ENCODE measurements at regions not wholly inside any gene's neighbourhood (a gene's known extent, or its start where the extent isn't known, plus 50 kb on each side); places are given as distances from the start of the nearest gene placed in this dataset.
"Not testable (repeated sequence)": the region's sequence is repeated elsewhere in the genome, so short reads cannot be mapped to it uniquely, and the experiment has no call there.

DNA sequence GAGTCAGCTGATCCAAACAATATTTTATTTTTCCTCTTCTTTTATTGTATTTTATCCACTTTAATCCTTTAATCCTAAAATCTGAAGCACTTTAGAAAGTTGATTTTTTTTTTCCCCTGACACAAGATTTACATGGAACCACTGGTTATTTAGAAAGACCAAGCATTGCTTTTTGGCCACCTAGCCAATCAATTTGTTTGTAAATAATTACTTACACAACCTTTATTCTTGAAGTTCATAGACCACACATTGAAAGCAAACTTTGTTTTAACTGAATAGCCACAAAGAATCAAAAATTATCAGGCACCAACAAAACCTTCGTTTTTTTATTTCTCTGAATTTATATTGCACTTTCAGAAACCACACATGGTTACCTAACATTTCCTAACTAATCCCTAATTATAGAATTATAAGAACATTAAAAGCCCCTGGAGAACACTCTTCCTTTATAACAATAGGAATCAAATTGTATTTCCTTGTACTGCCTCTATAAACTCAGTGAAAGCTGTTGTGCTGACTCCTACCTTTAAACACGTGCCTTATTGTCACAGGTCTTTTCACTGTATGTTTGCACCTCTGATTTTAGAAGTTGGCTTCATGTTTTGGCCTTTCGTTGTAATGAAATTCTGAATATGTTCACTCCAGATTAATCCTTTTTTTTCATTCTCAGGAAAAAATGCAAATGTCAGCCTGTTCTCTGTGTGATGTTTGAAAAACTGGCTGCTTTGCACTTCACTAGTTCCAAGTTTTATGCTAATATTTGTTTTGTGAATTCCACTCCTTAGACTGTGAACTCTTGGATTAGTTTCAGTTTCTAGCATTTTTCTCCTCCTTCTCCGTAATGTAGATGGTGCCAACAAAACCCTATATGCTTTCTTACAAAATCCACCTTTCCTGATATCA is 1511.9 kb downstream of the REEP3 start:
- DNase-seq (ENCODE audit: low spot score) = no peak

DNA sequence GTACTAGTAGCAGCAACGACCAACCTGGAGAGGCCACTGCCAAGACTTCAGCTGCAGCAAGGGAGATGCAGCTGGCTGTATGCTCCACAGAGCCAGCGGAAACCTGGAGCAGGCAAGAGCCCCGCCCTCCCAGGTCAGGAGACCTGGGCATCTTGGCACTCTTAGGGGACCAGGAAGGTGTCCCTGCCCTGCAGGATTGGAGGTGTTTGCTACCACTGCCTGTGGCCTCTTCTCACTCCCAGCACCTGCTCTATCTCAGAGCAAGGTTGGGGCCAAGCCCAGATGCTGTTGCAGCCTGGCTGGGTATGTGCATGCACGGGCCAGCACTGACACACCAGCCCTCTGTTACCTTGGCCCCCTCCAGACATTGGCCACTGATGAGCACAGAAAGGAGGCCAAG is 1512.8 kb downstream of the REEP3 start:
- DNase-seq (ENCODE audit: low spot score) = no peak

DNA sequence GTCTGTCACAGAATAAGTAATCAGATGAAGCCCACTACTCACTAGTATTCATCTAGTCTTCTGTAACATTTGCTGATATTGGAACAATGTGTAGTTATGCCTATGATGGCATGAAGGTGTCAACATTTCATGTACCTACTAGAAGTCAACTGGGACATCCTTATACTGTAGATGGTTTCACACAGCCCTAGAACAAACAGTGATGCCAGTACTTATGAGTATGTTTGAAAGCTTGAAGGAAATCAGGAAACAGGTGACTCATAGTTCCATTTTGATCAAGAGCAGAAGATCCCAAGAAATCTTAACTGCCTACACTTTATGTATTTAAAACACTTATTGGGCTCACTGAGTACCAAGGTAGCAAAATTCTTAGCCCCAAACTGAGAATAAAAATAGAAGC is 1519.6 kb downstream of the REEP3 start:
- DNase-seq (ENCODE audit: low spot score) = no peak

DNA sequence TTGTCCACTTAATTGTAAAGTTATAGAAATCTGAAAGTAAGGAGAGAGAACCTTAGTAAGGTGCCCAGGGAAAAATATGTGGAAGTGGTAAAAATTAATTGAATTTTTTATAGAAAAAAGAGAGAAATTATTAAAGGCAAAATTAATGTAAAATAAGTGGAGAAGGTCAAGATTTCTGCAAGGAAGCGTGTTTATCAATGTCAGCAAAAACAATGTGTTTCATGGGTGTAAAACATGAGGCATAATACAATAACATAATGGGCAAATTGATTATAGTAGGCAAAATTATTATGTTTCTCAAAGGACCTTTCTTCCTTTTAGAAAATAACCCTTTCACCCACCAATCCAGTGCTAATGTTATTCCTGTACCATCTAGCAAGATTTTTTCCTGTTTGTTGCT is 1520.1 kb downstream of the REEP3 start:
- no peak for DNase-seq (ENCODE audit: low spot score)

DNA sequence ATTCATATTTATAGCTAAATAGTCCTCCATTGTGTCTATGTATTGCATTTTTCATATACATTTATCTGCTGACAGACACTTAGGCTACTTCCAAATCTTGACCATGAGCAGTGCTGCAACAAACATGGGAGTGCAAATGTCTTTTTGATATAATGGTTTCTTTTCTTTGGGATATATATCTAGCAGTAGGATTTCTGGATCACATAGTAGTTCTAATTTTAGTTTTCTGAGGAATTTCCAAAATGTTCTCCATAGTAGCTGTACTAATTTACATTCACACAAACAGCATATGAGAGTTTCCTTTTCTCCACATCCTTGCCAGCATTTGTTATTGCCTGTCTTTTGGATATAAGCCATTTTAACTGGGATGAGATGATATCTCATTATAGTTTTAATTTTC is 1521.3 kb downstream of the REEP3 start:
- DNase-seq (ENCODE audit: low spot score) = no peak

DNA sequence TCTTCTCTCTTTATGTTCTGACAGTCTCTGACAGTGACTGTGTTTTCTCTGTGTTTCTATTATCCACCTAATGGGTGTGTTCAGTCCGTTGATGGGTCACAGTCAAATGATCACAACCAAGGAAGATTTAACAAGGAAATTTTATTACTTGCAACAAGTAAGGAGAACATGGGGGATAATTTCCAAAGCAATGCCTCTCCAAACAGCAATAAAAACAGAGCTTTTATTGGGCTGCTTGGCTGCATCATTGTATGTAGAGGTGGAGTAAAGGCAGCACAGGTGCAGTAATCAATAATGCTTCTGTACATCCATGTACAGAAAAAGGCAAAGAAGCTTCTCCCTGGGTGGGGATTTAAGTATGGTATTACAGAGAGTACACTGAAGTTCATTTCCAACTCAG is 1525.6 kb downstream of the REEP3 start:
- DNase-seq (ENCODE audit: low spot score) = no peak

GRCh38 chr10:65052111-65052510 is 1530.9 kb downstream of the REEP3 start:
- DNase-seq (ENCODE audit: low spot score) = not testable (repeated sequence)

DNA sequence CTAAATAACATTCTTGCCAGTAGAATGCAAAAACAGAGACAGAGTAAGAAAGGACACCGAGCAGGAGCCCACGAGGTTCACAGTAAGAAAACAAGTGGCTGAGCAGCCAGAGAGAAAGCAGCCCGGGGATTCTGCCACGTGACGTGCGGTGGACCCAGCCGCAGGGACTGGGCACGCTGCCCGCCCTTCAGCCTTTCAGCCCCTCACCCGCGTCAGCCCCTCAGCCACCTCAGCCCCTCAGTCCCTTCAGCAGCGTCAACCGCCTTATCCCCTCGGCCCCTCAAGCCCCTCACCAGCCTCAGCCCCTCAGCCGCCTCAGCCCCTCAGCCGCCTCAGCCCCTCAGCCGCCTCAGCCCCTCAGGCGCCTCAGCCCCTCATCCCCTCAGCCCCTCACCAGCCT is 1532.2 kb downstream of the REEP3 start:
- DNase-seq (ENCODE audit: low spot score) = not testable (repeated sequence)

DNA sequence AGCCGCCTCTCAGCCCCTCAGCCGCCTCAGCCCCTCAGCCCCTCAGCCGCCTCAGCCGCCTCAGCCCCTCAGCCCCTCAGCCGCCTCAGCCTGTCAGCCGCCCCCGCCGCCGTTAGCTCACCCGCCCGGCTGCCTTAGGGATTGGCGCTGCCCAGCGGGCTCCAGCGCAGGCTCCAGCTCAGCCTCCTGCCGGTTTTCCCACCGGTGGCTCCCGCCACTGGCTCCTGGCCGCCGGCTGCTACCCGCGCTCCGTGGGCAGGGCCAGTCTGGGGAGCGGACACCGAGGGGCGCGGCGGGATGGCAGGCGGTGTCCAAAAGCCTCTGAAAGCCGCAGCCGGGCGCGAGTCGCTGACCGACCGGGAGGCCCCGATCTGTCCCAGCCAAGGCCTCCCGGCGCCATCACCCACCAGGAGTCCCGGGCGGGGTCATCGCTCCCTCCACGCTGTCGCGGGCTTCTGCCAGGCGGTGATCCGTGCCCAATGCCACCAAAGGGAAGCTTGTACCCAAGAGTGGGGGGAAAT is 1532.7 kb downstream of the REEP3 start:
- not testable (repeated sequence) for DNase-seq (ENCODE audit: low spot score)

GRCh38 chr10:65054701-65055100 is 1533.5 kb downstream of the REEP3 start:
- not testable (repeated sequence) for DNase-seq (ENCODE audit: low spot score)

GRCh38 chr10:65065278-65065677 is 1544.1 kb downstream of the REEP3 start:
- DNase-seq (ENCODE audit: low spot score) = no peak

DNA sequence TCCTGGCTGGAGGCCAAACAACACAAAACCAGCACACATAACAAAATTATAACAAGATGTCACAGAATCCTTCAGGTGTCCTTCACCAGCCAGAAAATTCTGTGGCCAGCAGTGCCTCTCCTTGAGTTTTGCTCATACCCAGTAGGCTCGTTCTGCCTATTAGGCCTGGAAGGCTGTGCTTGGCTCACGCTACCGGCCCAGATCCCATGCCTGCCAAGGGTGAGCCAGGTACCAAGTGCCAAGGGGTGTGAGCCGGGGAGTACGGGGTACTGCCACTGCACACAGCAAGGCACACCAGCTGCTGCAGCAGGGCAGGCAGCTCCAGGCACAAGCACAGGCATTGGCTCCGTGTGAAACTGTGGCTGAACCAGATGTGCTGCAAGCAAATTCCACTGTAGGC is 1562.0 kb downstream of the REEP3 start:
- no peak for DNase-seq (ENCODE audit: low spot score)

- no peak for DNase-seq (ENCODE audit: low spot score)
These were observed 1569.8 kb downstream of the REEP3 start for GRCh38 chr10:65090991-65091390.

DNA sequence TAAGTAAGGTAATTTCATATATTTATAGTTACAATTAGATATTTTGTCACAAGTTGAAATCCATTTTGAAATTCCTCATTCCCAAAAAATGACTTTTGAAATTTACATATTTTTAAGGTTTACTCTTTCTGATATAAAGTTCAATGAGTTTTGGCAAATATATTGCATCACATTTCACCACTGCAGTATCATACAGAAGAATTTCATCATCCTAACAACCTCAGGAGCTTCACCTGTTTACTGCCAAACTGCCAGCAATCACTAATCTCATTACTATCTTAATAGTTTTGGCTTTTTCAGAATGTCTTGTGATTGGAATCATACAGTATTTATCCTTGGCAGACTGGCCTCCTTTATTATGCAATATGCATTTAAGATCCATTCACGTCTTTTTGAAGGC is 1578.9 kb downstream of the REEP3 start:
- no peak for DNase-seq (ENCODE audit: low spot score)

GRCh38 chr10:65100881-65101280 is 1579.7 kb downstream of the REEP3 start:
- DNase-seq (ENCODE audit: low spot score) = not testable (repeated sequence)

- no peak for DNase-seq (ENCODE audit: low spot score)
These were observed 1588.8 kb downstream of the REEP3 start for GRCh38 chr10:65110009-65110408.

DNA sequence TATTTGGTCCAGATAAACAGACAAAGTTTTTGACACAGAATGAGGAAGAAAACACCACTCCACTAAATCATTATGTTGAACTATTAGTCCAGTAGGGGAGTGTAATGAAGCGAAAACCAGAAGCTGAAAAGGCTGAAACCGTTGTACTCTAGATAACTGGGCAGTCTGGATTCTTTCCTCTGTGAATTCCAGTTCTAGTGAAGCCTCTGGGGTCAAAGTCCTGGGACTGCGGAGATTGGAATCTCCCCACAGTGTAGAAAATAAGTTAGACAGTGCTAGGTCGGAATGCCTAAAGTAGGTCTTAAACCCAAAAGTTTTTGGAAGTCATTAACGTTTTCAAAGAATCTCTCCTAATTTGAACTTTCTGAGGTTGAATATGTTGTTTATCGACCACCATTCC is 1589.9 kb downstream of the REEP3 start:
- DNase-seq (ENCODE audit: low spot score) = not testable (repeated sequence)

GRCh38 chr10:65112573-65112972 is 1591.4 kb downstream of the REEP3 start:
- no peak for DNase-seq (ENCODE audit: low spot score)

DNA sequence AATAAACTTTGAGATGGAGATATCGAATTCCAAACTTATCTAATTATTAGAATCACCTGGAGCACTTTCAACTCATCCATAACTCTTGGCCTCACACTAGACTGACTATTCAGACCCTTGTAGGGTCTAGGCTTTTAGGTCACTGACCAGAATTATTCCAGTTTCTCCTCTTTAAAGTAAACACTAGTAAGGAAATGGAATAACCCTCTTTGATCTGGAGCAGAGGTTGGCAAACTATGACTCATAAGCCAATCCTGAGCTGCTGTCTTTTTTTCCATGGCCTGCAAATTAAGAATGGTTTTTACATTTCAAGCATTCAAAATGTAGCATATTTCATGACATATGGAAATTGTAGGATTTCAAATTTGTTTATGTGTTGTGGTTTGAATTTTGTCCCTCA is 1601.9 kb downstream of the REEP3 start:
- no peak for DNase-seq (ENCODE audit: low spot score)

DNA sequence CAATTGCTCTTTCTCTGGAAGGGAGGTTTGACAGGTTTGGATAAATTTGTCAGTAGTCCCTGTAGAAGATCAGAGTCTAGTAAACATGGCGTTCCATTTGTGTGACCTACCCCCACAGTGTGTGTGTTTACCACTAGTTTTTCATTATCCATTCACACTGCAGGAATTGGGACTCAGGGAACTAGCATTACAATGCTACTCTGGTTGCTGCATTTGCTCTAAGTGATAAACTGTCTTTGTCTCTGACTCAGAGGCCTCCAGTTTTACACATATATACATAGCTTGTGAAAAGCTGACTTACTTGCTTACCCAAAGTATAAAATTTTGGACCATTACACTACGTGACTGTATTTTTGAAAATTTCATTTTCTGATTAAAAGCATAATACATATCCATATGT is 1604.0 kb downstream of the REEP3 start:
- DNase-seq (ENCODE audit: low spot score) = no peak

- no peak for DNase-seq (ENCODE audit: low spot score)
These were observed 1605.1 kb downstream of the REEP3 start for GRCh38 chr10:65126288-65126687.

GRCh38 chr10:65128277-65128676 is 1607.1 kb downstream of the REEP3 start:
- no peak for DNase-seq (ENCODE audit: low spot score)

- no peak for DNase-seq (ENCODE audit: low spot score)
These were observed 1609.1 kb downstream of the REEP3 start for GRCh38 chr10:65130162-65130758.

Data from AG08395 (cell line).